ENCODE measurements at regions not wholly inside any gene's neighbourhood (a gene's known extent, or its start where the extent isn't known, plus 50 kb on each side); places are given as distances from the start of the nearest gene placed in this dataset.

DNA sequence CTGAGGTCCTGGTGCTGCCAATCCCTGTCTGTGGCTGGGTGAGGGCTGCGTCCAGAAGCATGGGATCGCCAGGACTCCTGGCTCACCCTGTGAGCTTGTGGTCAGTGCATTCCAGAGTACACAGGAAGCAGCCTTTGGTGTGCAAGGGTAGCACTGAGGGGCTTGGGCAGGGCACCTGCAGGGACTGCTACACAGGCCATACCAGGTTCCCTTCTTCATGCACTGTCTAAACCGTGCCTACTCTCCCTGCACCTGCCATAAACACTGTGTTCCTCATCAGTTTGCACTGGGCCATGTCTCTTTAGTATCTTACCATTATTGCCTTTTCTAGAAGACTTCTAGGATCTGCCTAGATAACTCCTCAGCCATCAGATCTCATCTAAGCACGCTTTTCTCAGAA is 72.8 kb upstream of the NKX2-2 start:
- no peak for ATAC-seq
- no peak for DNase-seq (ENCODE audit: missing footprints)
- intact Hi-C loops (cut with DNase I), result no loop called here

DNA sequence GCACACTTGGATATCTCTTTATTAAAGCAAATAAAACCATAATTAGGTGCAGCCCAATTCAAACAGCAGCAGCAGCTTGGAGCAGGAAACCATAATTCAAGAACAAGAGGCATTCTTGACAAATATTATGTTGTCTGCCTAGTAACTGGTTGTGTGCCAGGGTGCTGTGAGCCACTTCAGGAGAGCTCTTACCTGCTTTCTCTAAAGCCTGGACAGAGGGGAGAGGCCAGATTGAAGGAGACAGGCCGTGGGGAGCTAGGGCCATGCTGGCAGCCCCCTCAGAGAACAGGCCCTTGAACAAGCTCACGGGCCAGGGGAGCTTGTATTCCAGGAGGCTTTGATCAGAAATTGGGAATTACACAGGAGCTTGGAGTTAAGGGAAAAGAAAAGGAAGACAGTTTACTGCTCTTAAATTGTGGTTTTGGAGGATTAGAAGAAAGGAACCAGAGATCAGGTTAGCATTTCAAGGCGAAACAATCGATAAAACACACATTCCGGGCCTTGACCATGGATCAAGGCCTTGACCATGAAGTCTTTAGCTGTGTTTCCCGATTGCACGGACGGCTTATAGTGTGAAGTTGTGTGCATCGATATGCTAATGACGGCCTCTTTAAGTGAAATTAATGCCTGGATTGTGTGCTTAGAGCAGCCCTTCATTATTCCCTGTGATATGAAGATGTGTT is 69.8 kb upstream of the NKX2-2 start:
- DNase-seq (ENCODE audit: missing footprints) (no peak), ATAC-seq (no peak)
- intact Hi-C loops (cut with DNase I), result no loop called here

GRCh38 chr20:21577551-21577950 is 63.7 kb upstream of the NKX2-2 start:
- DNase-seq (ENCODE audit: missing footprints), result no peak
- intact Hi-C loops (cut with DNase I), result loop anchor here (10.0 kb wide), 1 partner anchor 713 kb away; no protein-coding TSS in a partner anchor
- no peak for ATAC-seq

DNA sequence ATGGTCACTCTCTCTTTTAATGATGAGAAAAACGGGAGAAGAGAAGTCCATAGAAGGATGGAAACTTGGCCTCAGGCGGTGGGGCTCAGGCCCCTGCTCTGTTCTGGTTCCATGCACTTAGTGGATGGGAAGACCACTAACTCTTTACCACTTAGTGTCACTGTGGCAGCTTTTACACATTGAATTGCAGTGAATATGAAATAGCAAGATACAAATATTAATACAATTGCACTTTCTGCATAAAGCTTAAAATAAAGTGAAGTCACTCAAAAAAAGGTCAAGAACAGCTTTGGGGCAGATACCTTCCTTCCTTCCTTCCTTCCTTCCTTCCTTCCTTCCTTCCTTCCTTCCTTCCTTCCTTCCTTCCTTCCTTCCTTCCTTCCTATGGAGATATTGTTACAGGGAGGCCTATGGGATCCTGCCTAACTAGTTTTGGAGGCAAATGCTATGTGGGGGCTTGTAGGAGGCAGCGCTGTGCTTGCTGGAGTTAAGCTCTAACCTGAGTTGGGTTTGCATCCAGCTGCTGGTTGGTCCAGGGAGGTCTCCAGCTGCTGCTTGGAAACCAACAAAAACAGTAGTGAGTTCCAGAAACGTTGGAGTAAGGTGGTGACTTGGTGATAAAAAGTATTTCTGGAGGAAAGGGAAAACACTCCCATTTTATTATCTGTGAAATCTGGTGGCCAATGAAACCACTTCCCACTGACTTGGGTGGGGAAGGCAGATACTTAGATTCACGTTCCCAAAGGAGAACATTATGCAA is 62.3 kb upstream of the NKX2-2 start:
- intact Hi-C loops (cut with DNase I), result loop anchor here (10.0 kb wide), 1 partner anchor 711 kb away; no protein-coding TSS in a partner anchor
- no peak for DNase-seq (ENCODE audit: missing footprints)
- ATAC-seq, result no peak

GRCh38 chr20:21575167-21575566 is 61.3 kb upstream of the NKX2-2 start:
- DNase-seq (ENCODE audit: missing footprints) (no peak), ATAC-seq (no peak)
- intact Hi-C loops (cut with DNase I), result loop anchor here (10.0 kb wide), 1 partner anchor 710 kb away; no protein-coding TSS in a partner anchor

DNA sequence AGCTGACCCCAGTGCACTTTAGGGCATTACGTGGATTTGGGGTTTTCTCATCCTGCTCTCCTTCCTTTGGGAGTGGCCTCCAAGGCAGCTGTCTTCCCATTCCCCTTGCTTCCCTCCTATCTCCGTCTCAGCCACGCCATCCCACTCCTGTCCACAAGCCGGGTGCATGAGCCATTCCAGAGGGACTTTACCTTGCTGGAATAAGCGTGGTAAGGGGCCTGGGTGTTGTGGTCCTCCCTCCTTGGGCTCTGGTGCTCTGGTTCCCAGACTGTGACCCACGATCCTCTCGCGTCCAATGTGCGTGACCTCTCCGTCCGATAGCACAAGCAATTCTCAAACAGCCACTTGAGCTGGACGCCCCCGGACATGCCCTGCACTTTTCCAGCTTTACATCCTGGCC is 60.6 kb upstream of the NKX2-2 start:
- intact Hi-C loops (cut with DNase I), result loop anchor here (5.0 to 10.0 kb wide), 3 partner anchors 337 to 737 kb away; no protein-coding TSS in a partner anchor
- ATAC-seq, result no peak
- DNase-seq (ENCODE audit: missing footprints), result no peak

- DNase-seq (ENCODE audit: missing footprints) (no peak), ATAC-seq (no peak)
- intact Hi-C loops (cut with DNase I), result loop anchor here (5.0 to 10.0 kb wide), 3 partner anchors 336 to 736 kb away; no protein-coding TSS in a partner anchor
These were observed 59.4 kb upstream of the NKX2-2 start for GRCh38 chr20:21573259-21573658.

- intact Hi-C loops (cut with DNase I), result loop anchor here (5.0 to 10.0 kb wide), 3 partner anchors 335 to 735 kb away; no protein-coding TSS in a partner anchor
- DNase-seq (ENCODE audit: missing footprints) (no peak), ATAC-seq (no peak)
These were observed 58.2 kb upstream of the NKX2-2 start for GRCh38 chr20:21571841-21572690.

DNA sequence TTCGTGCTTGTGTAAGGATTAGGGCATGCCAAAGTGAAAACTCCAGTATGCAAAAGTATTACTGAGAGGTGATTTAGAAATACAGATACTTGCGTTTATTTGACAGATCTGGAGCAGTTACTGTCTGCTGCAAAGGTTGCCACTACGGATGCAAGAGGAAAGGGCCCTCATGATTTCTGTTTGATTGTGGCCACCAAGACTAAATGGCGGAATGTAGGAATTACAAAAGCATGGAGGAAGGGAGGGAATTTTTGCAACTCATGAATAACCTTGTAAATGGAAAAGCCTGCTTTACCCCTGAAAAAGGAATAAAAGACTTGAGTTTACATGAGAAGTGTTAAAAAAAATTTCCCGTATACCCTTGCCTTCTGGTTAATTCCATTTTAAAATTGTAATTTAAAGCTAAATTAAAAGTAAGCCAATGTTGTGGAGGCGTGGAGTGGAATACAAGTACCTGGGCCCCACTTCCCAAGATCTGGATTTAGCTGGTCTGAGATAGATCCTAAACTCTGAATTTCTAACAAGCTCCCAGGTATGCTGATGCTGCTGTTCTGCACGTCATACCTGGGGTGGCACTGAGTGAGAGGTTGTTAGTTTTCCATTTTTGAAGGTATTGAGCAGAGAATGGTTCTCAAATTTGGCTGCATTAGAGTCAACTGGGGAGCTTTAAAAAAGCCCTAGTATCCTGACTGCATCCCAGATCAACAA is 56.6 kb upstream of the NKX2-2 start:
- no peak for ATAC-seq
- intact Hi-C loops (cut with DNase I), result loop anchor here (5.0 to 10.0 kb wide), 3 partner anchors 333 to 733 kb away; no protein-coding TSS in a partner anchor
- no peak for DNase-seq (ENCODE audit: missing footprints)

DNA sequence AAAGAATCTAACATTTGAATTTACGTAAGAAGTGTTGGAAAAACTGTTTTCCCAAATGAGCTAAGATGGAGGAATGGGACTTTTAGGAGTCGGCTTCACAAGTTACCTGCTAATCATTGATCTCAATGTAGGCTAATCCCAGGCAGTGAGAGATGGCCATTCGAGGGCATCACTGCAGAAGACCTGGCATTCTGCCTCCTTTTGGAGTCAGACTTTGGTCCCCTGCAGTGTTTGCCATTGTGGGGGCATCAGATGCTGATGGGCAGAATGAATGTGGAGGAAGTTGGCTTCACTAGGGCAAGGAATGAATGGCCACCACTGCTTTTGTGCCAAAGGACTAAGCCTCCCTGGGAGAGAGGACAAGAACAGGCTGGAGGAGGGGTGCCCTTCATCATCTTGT is 55.7 kb upstream of the NKX2-2 start:
- intact Hi-C loops (cut with DNase I), result no loop called here
- no peak for ATAC-seq

DNA sequence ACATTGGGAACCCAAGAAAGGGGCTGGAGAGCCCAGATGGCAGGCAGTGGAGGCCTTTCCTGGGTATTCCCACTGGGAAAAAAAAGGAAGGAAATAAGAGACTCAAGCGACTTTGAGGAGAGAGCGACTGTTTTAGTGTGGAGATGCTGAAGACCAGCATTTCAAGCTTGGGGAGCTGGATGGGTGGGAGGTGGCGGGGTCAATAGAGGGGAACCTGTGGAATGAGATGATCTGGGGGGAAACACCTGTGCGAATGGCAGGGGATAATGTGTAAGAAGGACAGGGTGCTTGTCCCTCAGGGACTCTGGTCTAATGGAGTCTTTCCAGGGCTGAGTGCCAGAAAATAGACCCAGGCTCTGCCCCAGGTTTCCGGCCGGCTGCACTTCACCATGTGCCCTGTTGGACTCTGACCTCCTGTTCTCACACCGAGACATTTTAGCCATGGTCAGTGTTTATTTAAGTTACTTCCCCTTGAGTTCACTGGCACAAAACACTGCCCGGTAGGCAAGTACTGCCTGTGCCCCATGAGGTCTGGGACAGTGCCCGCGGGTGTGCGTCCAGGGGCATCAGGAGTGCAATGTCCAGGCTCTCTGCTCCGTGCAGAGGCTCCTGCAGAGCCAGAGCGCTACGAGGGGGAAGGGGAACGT is 50.4 kb upstream of the NKX2-2 start:
- intact Hi-C loops (cut with DNase I), result no loop called here
- no peak for DNase-seq (ENCODE audit: missing footprints)
- no peak for ATAC-seq

More for the DNA sequence above, 55.7 kb upstream of the NKX2-2 start:
- no peak for DNase-seq (ENCODE audit: missing footprints)
